ENCODE measurements at regions not wholly inside any gene's neighbourhood (a gene's known extent, or its start where the extent isn't known, plus 50 kb on each side); places are given as distances from the start of the nearest gene placed in this dataset.

DNA sequence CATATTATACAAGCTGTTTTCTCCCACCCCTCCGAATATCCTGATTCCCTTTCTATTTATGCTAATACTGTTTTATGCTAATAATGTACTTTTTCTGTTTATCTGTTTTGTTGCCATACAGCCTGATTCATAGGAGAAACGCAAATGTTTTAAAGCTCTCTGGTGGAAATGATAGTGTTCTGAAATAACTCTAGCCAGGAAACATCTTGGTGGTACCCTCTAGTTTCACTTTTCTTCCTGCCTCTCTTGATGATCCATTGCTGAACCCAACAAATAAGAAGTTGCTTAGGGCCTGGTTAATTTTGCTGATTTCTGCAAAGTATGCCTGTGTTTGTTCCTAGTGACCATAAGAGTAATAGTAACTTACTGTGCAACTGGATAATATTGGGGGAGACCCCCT lies 148.4 kb upstream of the KCTD1 start:
- no peak for DNase-seq (ENCODE audit: low read depth)
- H3K4me3 ChIP-seq (ENCODE audit: low read depth, low read length) = no peak overlapping the region
- TF ChIP-seq, protein P1, sequence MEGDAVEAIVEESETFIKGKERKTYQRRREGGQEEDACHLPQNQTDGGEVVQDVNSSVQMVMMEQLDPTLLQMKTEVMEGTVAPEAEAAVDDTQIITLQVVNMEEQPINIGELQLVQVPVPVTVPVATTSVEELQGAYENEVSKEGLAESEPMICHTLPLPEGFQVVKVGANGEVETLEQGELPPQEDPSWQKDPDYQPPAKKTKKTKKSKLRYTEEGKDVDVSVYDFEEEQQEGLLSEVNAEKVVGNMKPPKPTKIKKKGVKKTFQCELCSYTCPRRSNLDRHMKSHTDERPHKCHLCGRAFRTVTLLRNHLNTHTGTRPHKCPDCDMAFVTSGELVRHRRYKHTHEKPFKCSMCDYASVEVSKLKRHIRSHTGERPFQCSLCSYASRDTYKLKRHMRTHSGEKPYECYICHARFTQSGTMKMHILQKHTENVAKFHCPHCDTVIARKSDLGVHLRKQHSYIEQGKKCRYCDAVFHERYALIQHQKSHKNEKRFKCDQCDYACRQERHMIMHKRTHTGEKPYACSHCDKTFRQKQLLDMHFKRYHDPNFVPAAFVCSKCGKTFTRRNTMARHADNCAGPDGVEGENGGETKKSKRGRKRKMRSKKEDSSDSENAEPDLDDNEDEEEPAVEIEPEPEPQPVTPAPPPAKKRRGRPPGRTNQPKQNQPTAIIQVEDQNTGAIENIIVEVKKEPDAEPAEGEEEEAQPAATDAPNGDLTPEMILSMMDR (conservative IDR thresholded peaks at IDR 0.05; ENCODE audit: low read depth, low read length) = no peak

DNA sequence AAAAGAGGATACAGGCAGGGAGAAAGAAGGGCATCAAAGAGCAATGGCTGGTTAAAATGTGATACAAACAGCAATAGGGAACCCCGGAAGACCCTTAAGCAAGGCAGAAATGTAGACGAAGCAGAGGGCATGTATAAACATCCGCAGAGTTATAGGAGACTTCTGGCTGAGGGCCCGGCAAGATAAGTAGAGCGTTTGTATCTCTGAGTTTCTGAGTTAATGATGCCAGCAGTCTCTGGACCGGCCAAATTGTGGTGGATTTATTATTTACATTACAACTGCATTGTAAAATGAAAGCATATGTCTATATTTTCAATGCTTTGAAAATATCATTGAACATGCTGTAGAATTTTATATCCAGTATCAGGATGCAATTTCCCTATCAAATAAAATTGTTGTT lies 148.0 kb upstream of the KCTD1 start:
- no peak overlapping the region for H3K4me3 ChIP-seq (ENCODE audit: low read depth, low read length)
- DNase-seq (ENCODE audit: low read depth) = no peak
- TF ChIP-seq, protein P1 (conservative IDR thresholded peaks at IDR 0.05; ENCODE audit: low read depth, low read length) = no peak

DNA sequence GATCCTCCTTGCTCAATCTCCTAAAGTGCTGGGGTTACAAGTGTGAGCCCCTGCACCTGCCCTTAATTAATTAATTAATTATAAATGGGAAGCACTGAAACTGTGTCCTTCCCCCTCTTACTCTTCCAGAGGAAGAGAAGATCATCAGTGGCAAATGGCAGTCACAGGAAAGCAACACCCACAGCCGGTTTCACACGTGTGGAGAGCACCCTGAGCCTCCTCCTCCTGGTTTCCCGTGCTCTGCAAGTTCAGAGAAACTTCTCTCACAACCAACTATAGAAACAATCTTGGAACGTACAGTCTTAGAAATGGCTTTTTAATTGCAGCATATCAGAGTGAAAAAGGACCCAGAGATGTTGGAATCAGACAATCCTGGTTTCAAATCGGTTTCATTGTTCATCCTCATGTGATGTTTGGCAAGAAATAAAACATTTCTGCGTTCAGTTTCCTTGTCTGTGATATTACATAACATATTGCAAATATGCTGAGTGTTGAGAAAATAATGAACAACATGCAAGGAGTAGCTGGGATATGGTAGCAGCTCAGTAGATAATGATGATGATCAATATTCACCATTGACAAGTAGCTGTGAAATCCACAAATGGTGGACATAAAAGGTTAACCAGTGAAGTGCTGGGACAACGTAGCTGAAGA lies 141.0 kb upstream of the KCTD1 start:
- DNase-seq (ENCODE audit: low read depth) = no peak
- TF ChIP-seq, protein P1 (conservative IDR thresholded peaks at IDR 0.05; ENCODE audit: low read depth, low read length) = no peak
- no peak overlapping the region for H3K4me3 ChIP-seq (ENCODE audit: low read depth, low read length)

DNA sequence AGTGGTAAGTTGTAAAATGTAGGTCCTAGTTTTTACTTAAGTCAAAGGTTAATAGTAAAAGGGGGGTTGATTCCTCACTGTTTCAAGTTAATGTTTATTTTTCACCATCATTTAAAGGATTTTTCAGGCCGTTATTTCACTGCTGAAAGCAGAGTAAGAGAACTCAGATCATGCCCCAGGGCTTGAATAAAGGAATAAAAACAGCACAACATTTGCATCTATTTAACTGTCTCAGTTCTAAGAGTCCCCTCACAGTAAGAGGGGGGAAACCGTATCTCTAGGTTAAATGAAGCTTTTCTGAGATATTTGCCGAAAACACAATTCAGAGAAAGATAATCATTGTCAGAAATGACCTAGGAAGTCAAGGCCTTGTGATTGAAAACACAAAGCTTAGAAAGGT lies 138.2 kb upstream of the KCTD1 start:
- TF ChIP-seq, protein P1 (conservative IDR thresholded peaks at IDR 0.05; ENCODE audit: low read depth, low read length) = no peak
- no peak overlapping the region for H3K4me3 ChIP-seq (ENCODE audit: low read depth, low read length)
- no peak for DNase-seq (ENCODE audit: low read depth)

DNA sequence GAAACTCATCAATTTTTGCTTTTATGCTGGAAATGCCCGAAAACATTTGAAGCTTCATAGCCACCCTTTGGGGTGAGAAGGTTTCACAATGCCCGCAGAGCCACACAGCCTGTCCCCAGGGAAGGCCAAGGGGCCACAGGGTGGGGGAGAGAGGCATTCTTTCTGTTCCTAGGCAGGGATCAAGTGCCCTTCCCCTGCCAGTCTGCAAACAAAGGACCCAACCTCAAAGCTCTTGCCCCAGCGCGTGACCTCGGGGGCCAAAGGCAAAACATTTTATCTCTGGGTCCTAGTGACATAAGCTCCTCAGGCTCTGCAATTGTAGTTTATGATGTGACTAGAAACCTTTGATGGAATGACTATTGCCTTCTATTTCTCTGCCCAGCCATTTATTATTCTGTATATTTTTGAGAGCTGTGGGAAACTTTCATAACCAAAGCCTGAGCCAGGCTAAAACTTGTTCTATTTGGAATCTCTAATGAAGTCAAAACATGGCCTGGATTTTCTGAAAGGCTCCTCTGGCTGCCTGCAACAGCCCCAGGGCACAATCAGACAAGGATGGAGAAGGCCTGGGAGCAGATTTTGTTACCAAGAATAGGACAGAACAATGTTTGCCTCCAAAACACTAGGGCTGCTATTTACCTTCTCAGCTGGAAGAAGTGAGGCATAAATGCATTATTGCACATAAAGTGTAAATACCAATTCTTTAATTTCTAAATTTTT lies 137.2 kb upstream of the KCTD1 start:
- no peak overlapping the region for H3K4me3 ChIP-seq (ENCODE audit: low read depth, low read length)
- TF ChIP-seq, protein P1 (conservative IDR thresholded peaks at IDR 0.05; ENCODE audit: low read depth, low read length) = no peak
- DNase-seq (ENCODE audit: low read depth) = no peak

DNA sequence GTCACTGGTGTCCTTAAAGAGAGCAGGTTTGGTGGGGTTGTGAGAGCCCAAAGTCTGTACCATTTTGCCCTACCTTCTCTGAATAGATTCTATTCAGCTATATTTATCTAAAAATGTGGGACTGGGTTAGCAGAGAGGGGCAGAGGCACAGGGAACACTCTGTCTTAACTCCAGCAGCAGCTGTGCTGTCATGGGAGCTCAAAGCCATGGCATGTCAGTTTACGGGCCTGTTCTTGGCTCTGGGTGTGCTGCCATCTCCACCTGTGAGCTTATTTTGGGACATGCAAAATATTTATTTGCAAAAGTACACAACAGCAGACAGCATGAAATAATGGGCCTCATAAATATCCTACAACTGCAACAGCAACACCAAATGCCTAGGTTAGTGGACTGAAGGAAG lies 129.6 kb upstream of the KCTD1 start:
- DNase-seq (ENCODE audit: low read depth) = no peak
- TF ChIP-seq, protein P1 (conservative IDR thresholded peaks at IDR 0.05; ENCODE audit: low read depth, low read length) = no peak
- H3K4me3 ChIP-seq (ENCODE audit: low read depth, low read length) = no peak overlapping the region

DNA sequence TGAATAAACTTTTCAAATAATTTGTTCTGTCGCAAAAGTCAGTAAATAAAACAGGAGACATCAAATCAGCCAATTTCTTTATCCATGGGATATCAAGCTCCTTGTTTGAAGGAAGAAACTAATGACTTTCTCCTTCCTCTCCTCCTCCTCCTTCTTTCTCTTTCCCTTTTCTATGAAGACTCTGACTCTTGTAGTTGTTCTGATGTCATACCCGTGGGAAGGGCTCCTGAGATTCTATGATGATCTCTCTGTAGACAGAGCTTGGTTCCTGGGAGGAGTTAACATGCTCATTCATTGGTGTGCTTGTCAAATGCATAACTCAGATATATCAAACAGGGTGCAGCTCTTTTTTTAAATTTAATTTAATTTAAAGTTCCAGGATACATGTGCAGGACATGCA lies 118.7 kb upstream of the KCTD1 start:
- TF ChIP-seq, protein P1 (conservative IDR thresholded peaks at IDR 0.05; ENCODE audit: low read depth, low read length) = no peak
- H3K4me3 ChIP-seq (ENCODE audit: low read depth, low read length) = no peak overlapping the region
- DNase-seq (ENCODE audit: low read depth) = no peak

Data from epithelial cell of proximal tubule (primary cell).